GM12878 (cell line): ENCODE measurements at regions not wholly inside any gene's neighbourhood (a gene's known extent, or its start where the extent isn't known, plus 50 kb on each side); places are given as distances from the start of the nearest gene placed in this dataset.

Source experiments
- EP300 ChIP-seq, 2 experiments: fragments of 150-350 bp in 1 of 2; IDR thresholded peaks; 2 replicates each; pipeline ENCODE4 v1.6.1; 2011 to 2012; ENCODE audit warnings: low read depth in 2 of 2, low read length in 2 of 2, borderline replicate concordance in 1 of 2, improper control_type of control experiment in 1 of 2, inconsistent platforms in 1 of 2; ENCODE audit not compliant: control insufficient read depth in 1 of 2
- RFX5 ChIP-seq: IDR thresholded peaks from 2 replicates; pipeline ENCODE4 v1.6.1; 2011; ENCODE audit warnings: low read depth, low read length, improper control_type of control experiment
- SIN3A ChIP-seq: IDR thresholded peaks from 2 replicates; pipeline ENCODE4 v1.6.1; 2012; ENCODE audit warnings: low read depth, low read length, improper control_type of control experiment
- TAF1 ChIP-seq: IDR thresholded peaks from 2 replicates; pipeline ENCODE4 v1.6.1; 2011; ENCODE audit warnings: mild to moderate bottlenecking, low read depth, low read length, borderline replicate concordance
- TBL1XR1 ChIP-seq: IDR thresholded peaks from 2 replicates; pipeline ENCODE4 v1.6.1; 2012; ENCODE audit warnings: low read depth, low read length, improper control_type of control experiment
- TF ChIP-seq, protein P1 (sequence below): IDR thresholded peaks from 2 replicates; pipeline ENCODE4 v1.6.1; 2012; ENCODE audit warnings: low read length, inconsistent platforms
- TF ChIP-seq, protein P2 (sequence below), 3 experiments: IDR thresholded peaks in 2 of 3; conservative IDR thresholded peaks in 1 of 3; 2 replicates each; pipeline ENCODE4 v1.5.1; 2011; ENCODE audit warnings: low read depth in 3 of 3, low read length in 3 of 3, mild to moderate bottlenecking in 3 of 3, control low read depth in 2 of 3, moderate library complexity in 2 of 3, inconsistent platforms in 1 of 3, mixed read lengths in 1 of 3; ENCODE audit not compliant: control insufficient read depth in 2 of 3, insufficient read depth in 1 of 3; ENCODE audit errors: extremely low read depth in 1 of 3
- TF ChIP-seq, protein P3 (sequence below): IDR thresholded peaks from 2 replicates; pipeline ENCODE4 v1.6.1; 2011; ENCODE audit warnings: low read depth, low read length, improper control_type of control experiment, borderline replicate concordance
- TF ChIP-seq, protein P4 (sequence below): IDR thresholded peaks from 2 replicates; pipeline ENCODE4 v1.6.1; 2012; ENCODE audit warnings: low read depth, low read length, improper control_type of control experiment

DNA sequence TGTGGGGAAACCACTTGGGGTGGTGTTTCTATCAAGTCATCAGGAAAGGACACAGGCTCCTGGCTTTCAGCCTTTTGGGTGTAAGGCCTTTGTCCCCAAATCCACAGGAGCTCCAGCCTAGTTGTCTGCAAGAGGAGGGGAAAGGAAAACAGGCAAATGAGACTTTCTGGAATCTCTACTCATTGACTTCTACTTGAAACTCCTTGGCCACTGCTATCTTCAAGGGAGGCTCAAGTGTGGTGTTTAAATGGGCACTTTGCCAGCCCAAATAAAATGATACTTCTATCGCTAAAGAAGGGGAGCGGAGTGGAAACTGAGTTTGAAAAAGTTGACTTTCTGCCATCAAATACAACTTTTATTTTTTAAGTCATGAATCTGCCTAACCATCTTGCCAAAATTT, 445.9 kb upstream of the RGS6 start:
- TF ChIP-seq TBL1XR1 (no peak), SIN3A (no peak), EP300 (IDR thresholded peaks at IDR 0.05; ENCODE audit: borderline replicate concordance in 1 of 2, control insufficient read depth in 1 of 2, low read depth in 2 of 2, low read length in 2 of 2) (no peak), RFX5 (no peak), TAF1 (no peak)
- TF ChIP-seq, protein P1, sequence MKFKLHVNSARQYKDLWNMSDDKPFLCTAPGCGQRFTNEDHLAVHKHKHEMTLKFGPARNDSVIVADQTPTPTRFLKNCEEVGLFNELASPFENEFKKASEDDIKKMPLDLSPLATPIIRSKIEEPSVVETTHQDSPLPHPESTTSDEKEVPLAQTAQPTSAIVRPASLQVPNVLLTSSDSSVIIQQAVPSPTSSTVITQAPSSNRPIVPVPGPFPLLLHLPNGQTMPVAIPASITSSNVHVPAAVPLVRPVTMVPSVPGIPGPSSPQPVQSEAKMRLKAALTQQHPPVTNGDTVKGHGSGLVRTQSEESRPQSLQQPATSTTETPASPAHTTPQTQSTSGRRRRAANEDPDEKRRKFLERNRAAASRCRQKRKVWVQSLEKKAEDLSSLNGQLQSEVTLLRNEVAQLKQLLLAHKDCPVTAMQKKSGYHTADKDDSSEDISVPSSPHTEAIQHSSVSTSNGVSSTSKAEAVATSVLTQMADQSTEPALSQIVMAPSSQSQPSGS, result no peak
- TF ChIP-seq, protein P2, sequence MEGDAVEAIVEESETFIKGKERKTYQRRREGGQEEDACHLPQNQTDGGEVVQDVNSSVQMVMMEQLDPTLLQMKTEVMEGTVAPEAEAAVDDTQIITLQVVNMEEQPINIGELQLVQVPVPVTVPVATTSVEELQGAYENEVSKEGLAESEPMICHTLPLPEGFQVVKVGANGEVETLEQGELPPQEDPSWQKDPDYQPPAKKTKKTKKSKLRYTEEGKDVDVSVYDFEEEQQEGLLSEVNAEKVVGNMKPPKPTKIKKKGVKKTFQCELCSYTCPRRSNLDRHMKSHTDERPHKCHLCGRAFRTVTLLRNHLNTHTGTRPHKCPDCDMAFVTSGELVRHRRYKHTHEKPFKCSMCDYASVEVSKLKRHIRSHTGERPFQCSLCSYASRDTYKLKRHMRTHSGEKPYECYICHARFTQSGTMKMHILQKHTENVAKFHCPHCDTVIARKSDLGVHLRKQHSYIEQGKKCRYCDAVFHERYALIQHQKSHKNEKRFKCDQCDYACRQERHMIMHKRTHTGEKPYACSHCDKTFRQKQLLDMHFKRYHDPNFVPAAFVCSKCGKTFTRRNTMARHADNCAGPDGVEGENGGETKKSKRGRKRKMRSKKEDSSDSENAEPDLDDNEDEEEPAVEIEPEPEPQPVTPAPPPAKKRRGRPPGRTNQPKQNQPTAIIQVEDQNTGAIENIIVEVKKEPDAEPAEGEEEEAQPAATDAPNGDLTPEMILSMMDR (IDR thresholded peaks at IDR 0.05 in 2 of 3, conservative IDR thresholded peaks at IDR 0.05 in 1 of 3; ENCODE audit: control insufficient read depth in 2 of 3, extremely low read depth in 1 of 3, insufficient read depth in 1 of 3, low read depth in 3 of 3, low read length in 3 of 3), result no peak
- TF ChIP-seq, protein P3, sequence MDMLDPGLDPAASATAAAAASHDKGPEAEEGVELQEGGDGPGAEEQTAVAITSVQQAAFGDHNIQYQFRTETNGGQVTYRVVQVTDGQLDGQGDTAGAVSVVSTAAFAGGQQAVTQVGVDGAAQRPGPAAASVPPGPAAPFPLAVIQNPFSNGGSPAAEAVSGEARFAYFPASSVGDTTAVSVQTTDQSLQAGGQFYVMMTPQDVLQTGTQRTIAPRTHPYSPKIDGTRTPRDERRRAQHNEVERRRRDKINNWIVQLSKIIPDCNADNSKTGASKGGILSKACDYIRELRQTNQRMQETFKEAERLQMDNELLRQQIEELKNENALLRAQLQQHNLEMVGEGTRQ, result no peak
- TF ChIP-seq, protein P4, sequence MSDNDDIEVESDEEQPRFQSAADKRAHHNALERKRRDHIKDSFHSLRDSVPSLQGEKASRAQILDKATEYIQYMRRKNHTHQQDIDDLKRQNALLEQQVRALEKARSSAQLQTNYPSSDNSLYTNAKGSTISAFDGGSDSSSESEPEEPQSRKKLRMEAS, result no peak
